ENCODE measurements at regions not wholly inside any gene's neighbourhood (a gene's known extent, or its start where the extent isn't known, plus 50 kb on each side); places are given as distances from the start of the nearest gene placed in this dataset.
"Not testable (repeated sequence)": the region's sequence is repeated elsewhere in the genome, so short reads cannot be mapped to it uniquely, and the experiment has no call there.

- no peak for DNase-seq (ENCODE audit: low read depth)
These were observed 367.3 kb upstream of the CASK start for GRCh38 chrX:42290608-42291007.

- DNase-seq (ENCODE audit: low read depth), result no peak
These were observed 366.4 kb upstream of the CASK start for GRCh38 chrX:42289492-42290385.

- not testable (repeated sequence) for DNase-seq (ENCODE audit: low read depth)
These were observed 362.3 kb upstream of the CASK start for GRCh38 chrX:42285681-42286080.

GRCh38 chrX:42276982-42277690 is 353.8 kb upstream of the CASK start:
- no peak for DNase-seq (ENCODE audit: low read depth)

GRCh38 chrX:42274151-42274550 is 350.8 kb upstream of the CASK start:
- no peak for DNase-seq (ENCODE audit: low read depth)

GRCh38 chrX:42273387-42273786 is 350.0 kb upstream of the CASK start:
- DNase-seq (ENCODE audit: low read depth), result no peak

- no peak for DNase-seq (ENCODE audit: low read depth)
These were observed 345.8 kb upstream of the CASK start for GRCh38 chrX:42269186-42269585.

GRCh38 chrX:42260854-42261253 is 337.5 kb upstream of the CASK start:
- DNase-seq (ENCODE audit: low read depth), result no peak

- no peak for DNase-seq (ENCODE audit: low read depth)
These were observed 324.9 kb upstream of the CASK start for GRCh38 chrX:42248226-42248625.

- no peak for DNase-seq (ENCODE audit: low read depth)
These were observed 323.9 kb upstream of the CASK start for GRCh38 chrX:42247241-42247640.

GRCh38 chrX:42246814-42247213 is 323.5 kb upstream of the CASK start:
- DNase-seq (ENCODE audit: low read depth), result no peak

GRCh38 chrX:42242004-42242403 is 318.6 kb upstream of the CASK start:
- DNase-seq (ENCODE audit: low read depth), result no peak

- no peak for DNase-seq (ENCODE audit: low read depth)
These were observed 318.1 kb upstream of the CASK start for GRCh38 chrX:42241421-42241820.

- DNase-seq (ENCODE audit: low read depth), result no peak
These were observed 314.6 kb upstream of the CASK start for GRCh38 chrX:42237956-42238355.

- DNase-seq (ENCODE audit: low read depth), result no peak
These were observed 306.2 kb upstream of the CASK start for GRCh38 chrX:42229533-42229932.

GRCh38 chrX:42220666-42221065 is 297.3 kb upstream of the CASK start:
- DNase-seq (ENCODE audit: low read depth), result no peak

- DNase-seq (ENCODE audit: low read depth), result no peak
These were observed 296.7 kb upstream of the CASK start for GRCh38 chrX:42220083-42220482.

GRCh38 chrX:42219231-42219630 is 295.9 kb upstream of the CASK start:
- no peak for DNase-seq (ENCODE audit: low read depth)

GRCh38 chrX:42195506-42195905 is 272.2 kb upstream of the CASK start:
- no peak for DNase-seq (ENCODE audit: low read depth)

- DNase-seq (ENCODE audit: low read depth), result no peak
These were observed 266.2 kb upstream of the CASK start for GRCh38 chrX:42189576-42189975.

- no peak for DNase-seq (ENCODE audit: low read depth)
These were observed 265.4 kb upstream of the CASK start for GRCh38 chrX:42188730-42189129.

- no peak for DNase-seq (ENCODE audit: low read depth)
These were observed 253.4 kb upstream of the CASK start for GRCh38 chrX:42176789-42177188.

GRCh38 chrX:42175843-42176242 is 252.5 kb upstream of the CASK start:
- no peak for DNase-seq (ENCODE audit: low read depth)
